HG03565 (cell line): ENCODE measurements at regions not wholly inside any gene's neighbourhood (a gene's known extent, or its start where the extent isn't known, plus 50 kb on each side); places are given as distances from the start of the nearest gene placed in this dataset.

ENCODE experiments used
- ATAC-seq: cut with Tn5 transposase; IDR thresholded peaks from one replicate; pipeline ENCODE4 v1.9.1; 2021; ENCODE audit warnings: mild to moderate bottlenecking, moderate library complexity; ENCODE audit not compliant: unreplicated experiment

- ATAC-seq: no peak
These were observed 90.2 kb upstream of the SOD3 start for GRCh38 chr4:24705016-24705753.

GRCh38 chr4:24713604-24714003, 81.8 kb upstream of the SOD3 start:
- ATAC-seq: no peak

GRCh38 chr4:24719615-24720014, 75.8 kb upstream of the SOD3 start:
- ATAC-seq: no peak

- no peak for ATAC-seq
These were observed 74.9 kb upstream of the SOD3 start for GRCh38 chr4:24720436-24720835.

GRCh38 chr4:24720979-24721378, 74.4 kb upstream of the SOD3 start:
- no peak for ATAC-seq

GRCh38 chr4:24722026-24722568, 73.3 kb upstream of the SOD3 start:
- no peak for ATAC-seq

GRCh38 chr4:24727390-24728224, 67.8 kb upstream of the SOD3 start:
- ATAC-seq: no peak

- ATAC-seq: no peak
These were observed 66.1 kb upstream of the SOD3 start for GRCh38 chr4:24729119-24729730.

GRCh38 chr4:24730256-24731001, 64.9 kb upstream of the SOD3 start:
- ATAC-seq: no peak

- no peak for ATAC-seq
These were observed 63.9 kb upstream of the SOD3 start for GRCh38 chr4:24731448-24731847.

- ATAC-seq: no peak
These were observed 60.9 kb upstream of the SOD3 start for GRCh38 chr4:24734511-24734910.

GRCh38 chr4:24736066-24736465, 59.3 kb upstream of the SOD3 start:
- no peak for ATAC-seq

- ATAC-seq: no peak
These were observed 53.5 kb upstream of the SOD3 start for GRCh38 chr4:24741910-24742309.

GRCh38 chr4:24742335-24742734, 53.0 kb upstream of the SOD3 start:
- no peak for ATAC-seq

GRCh38 chr4:24742773-24743172, 52.6 kb upstream of the SOD3 start:
- ATAC-seq: no peak

GRCh38 chr4:24743206-24743605, 52.2 kb upstream of the SOD3 start:
- ATAC-seq: no peak

GRCh38 chr4:24743927-24744326, 51.4 kb upstream of the SOD3 start:
- ATAC-seq: no peak

- no peak for ATAC-seq
These were observed 50.0 kb upstream of the SOD3 start for GRCh38 chr4:24745172-24745895.
